A673 (cell line): ENCODE measurements at regions not wholly inside any gene's neighbourhood (a gene's known extent, or its start where the extent isn't known, plus 50 kb on each side); places are given as distances from the start of the nearest gene placed in this dataset.

Experiments used
- BruUV-seq: library from RNA; stranded (reverse); fragments of 400-500 nt; replicated peaks from 2 replicates; lab custom pipeline; 2021; lab: Mats Ljungman, UMichigan
- CTCF ChIA-PET: fragments of 300-600 bp; sonication (Branson Sonifier 250); formaldehyde crosslinking; loops from one replicate; lab custom pipeline; 2022; ENCODE audit warnings: antibody characterized with exemption; lab: Charles Lee
- POLR2A ChIA-PET: fragments of 300-600 bp; sonication (Branson Sonifier 250); formaldehyde crosslinking; loops from one replicate; lab custom pipeline; 2022; ENCODE audit warnings: antibody characterized with exemption; ENCODE audit not compliant: low non-redundant PET; lab: Charles Lee
- DNase-seq: peaks from one replicate; pipeline ENCODE4 v3.0.0-alpha.2; 2015; ENCODE audit warnings: low spot score
- H3K27ac ChIP-seq: fragments of 200-600 bp; sonication (generic); 2 replicates; pipeline ENCODE4 v1.5.1; 2016; ENCODE audit warnings: mixed run types, low read depth, mild to moderate bottlenecking, mixed read lengths, antibody characterized with exemption, low read length; ENCODE audit not compliant: poor library complexity, severe bottlenecking
- H3K27me3 ChIP-seq: fragments of 200-600 bp; sonication (generic); replicated peaks from 2 replicates; pipeline ENCODE4 v1.6.1; 2017; ENCODE audit warnings: mixed run types, low read depth, mild to moderate bottlenecking, mixed read lengths, antibody characterized with exemption, low read length; ENCODE audit not compliant: insufficient read depth, poor library complexity
- H3K36me3 ChIP-seq: fragments of 200-600 bp; sonication (generic); 2 replicates; pipeline ENCODE4 v1.6.1; 2016; ENCODE audit warnings: mixed run types, mild to moderate bottlenecking, mixed read lengths, antibody characterized with exemption, low read length; ENCODE audit not compliant: insufficient read depth, poor library complexity, severe bottlenecking
- H3K4me1 ChIP-seq: fragments of 200-600 bp; sonication (generic); 2 replicates; pipeline ENCODE4 v1.6.1; 2017; ENCODE audit warnings: mixed run types, mild to moderate bottlenecking, mixed read lengths, antibody characterized with exemption, low read length; ENCODE audit not compliant: insufficient read depth, poor library complexity, severe bottlenecking
- H3K4me3 ChIP-seq: fragments of 200-600 bp; sonication (generic); 2 replicates; pipeline ENCODE4 v1.5.1; 2016; ENCODE audit warnings: low read depth, mixed run types, mild to moderate bottlenecking, mixed read lengths, low read length; ENCODE audit not compliant: poor library complexity, severe bottlenecking
- H3K9me3 ChIP-seq: fragments of 200-600 bp; sonication (generic); 2 replicates; pipeline ENCODE4 v1.6.1; 2016; ENCODE audit warnings: mixed run types, low read depth, mild to moderate bottlenecking, mixed read lengths, antibody characterized with exemption, low read length; ENCODE audit not compliant: poor library complexity, severe bottlenecking
- EZH2 ChIP-seq: fragments of 200-600 bp; sonication (generic); IDR thresholded peaks from 2 replicates; pipeline ENCODE4 v1.6.1; 2017; ENCODE audit warnings: borderline replicate concordance, low read depth, mild to moderate bottlenecking, mixed read lengths, antibody characterized with exemption, low read length; ENCODE audit not compliant: poor library complexity, severe bottlenecking
- intact Hi-C: fragments of 100-400 bp; cut with micrococcal nuclease; formaldehyde crosslinking; loops from one replicate; pipeline ENCODE4 v1.10.0; 2022; ENCODE audit not compliant: unreplicated experiment
- TF ChIP-seq, protein P1 (sequence below): fragments of 300-800, 200-600 bp; sonication (generic); conservative IDR thresholded peaks from 2 replicates; pipeline ENCODE4 v1.5.1; 2017; ENCODE audit warnings: low read depth, mild to moderate bottlenecking, antibody characterized with exemption, low read length, moderate library complexity, mixed read lengths

- no peak overlapping the region for H3K4me3 ChIP-seq
- peaks cover 19% of the 10 kb centered on the region for H3K4me1 ChIP-seq
- no peak overlapping the region for H3K27ac ChIP-seq
- H3K27me3 ChIP-seq, result no peaks in the 10 kb centered on the region
- intact Hi-C loops, result no loop called here
- peak; percentile 76 for DNase-seq
- CTCF ChIA-PET, result no interaction called here
- no TSS peak for BruUV-seq
- no peaks in the 10 kb centered on the region for H3K9me3 ChIP-seq
- TF ChIP-seq EZH2, result no peak
- TF ChIP-seq, protein P1, sequence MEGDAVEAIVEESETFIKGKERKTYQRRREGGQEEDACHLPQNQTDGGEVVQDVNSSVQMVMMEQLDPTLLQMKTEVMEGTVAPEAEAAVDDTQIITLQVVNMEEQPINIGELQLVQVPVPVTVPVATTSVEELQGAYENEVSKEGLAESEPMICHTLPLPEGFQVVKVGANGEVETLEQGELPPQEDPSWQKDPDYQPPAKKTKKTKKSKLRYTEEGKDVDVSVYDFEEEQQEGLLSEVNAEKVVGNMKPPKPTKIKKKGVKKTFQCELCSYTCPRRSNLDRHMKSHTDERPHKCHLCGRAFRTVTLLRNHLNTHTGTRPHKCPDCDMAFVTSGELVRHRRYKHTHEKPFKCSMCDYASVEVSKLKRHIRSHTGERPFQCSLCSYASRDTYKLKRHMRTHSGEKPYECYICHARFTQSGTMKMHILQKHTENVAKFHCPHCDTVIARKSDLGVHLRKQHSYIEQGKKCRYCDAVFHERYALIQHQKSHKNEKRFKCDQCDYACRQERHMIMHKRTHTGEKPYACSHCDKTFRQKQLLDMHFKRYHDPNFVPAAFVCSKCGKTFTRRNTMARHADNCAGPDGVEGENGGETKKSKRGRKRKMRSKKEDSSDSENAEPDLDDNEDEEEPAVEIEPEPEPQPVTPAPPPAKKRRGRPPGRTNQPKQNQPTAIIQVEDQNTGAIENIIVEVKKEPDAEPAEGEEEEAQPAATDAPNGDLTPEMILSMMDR, result no peak
- no peaks in the 10 kb centered on the region for H3K36me3 ChIP-seq
- POLR2A ChIA-PET, result no interaction called here
Measured at GRCh38 chr5:141800617-141801016, 77.6 kb downstream of the PCDH1 start.

DNA sequence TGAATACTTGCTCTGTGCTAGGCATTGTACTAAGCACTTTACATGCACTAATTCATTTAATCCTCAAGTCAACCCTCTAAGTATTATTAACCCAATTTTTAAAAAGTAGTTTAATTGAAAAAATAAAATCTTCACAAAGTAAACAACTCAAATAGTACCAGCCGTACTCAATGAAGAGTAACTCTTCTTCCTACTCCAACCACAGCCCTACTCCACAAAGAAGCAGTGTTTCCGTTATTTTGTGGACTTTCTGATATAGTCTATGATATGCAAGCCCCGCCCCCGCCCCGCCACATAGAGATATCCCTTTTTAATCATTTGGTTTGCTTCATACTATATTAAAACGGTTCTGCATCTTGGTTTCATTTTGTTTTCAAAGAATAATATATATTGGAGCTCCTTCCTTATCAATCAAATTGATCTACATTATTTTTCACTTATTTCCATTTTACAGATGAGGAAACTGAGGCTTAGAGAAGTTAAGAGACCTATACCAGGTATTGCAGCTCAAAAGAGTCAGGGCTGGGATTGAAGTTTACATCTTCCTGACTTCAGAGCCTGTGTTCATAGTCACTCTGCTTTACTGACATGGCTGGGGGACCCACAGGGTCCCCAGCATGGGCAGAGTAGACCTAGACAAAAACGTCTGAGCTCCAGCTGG, 78.6 kb downstream of the PCDH1 start:
- no peak overlapping the region for H3K4me3 ChIP-seq
- ChIA-PET CTCF (no interaction called here), POLR2A (no interaction called here)
- H3K36me3 ChIP-seq, result no peaks in the 10 kb centered on the region
- no peak overlapping the region for H3K27ac ChIP-seq
- no peaks in the 10 kb centered on the region for H3K27me3 ChIP-seq
- DNase-seq, result no peak
- H3K4me1 ChIP-seq, result peaks cover 19% of the 10 kb centered on the region
- no TSS peak for BruUV-seq
- no peak for TF ChIP-seq EZH2
- TF ChIP-seq, protein P1, result no peak
- no peaks in the 10 kb centered on the region for H3K9me3 ChIP-seq
- intact Hi-C loops, result no loop called here

GRCh38 chr5:141797425-141797824, 80.8 kb downstream of the PCDH1 start:
- no TSS peak for BruUV-seq
- POLR2A ChIA-PET, result no interaction called here
- CTCF ChIA-PET, result no interaction called here
- DNase-seq, result no peak
- no peaks in the 10 kb centered on the region for H3K36me3 ChIP-seq
- H3K27ac ChIP-seq, result no peak overlapping the region
- peaks cover 15% of the 10 kb centered on the region for H3K4me1 ChIP-seq
- H3K27me3 ChIP-seq, result no peaks in the 10 kb centered on the region
- TF ChIP-seq, protein P1, result no peak
- intact Hi-C loops, result no loop called here
- no peak overlapping the region for H3K4me3 ChIP-seq
- no peaks in the 10 kb centered on the region for H3K9me3 ChIP-seq
